ENCODE measurements at regions not wholly inside any gene's neighbourhood (a gene's known extent, or its start where the extent isn't known, plus 50 kb on each side); places are given as distances from the start of the nearest gene placed in this dataset.

GRCh38 chr12:92533280-92533890 lies 169.4 kb upstream of the PLEKHG7 start:
- peaks cover 21% of the 10 kb centered on the region for H3K4me1 Mint-ChIP-seq (ENCODE audit: low read depth)
- H3K36me3 Mint-ChIP-seq (ENCODE audit: low read depth), result no peaks in the 10 kb centered on the region
- peaks cover 2% of the 10 kb centered on the region for H3K9me3 Mint-ChIP-seq
- H3K4me3 Mint-ChIP-seq, result no peak overlapping the region
- H3K27ac Mint-ChIP-seq, result no peak overlapping the region
- DNase-seq, result no peak
- no peaks in the 10 kb centered on the region for H3K27me3 Mint-ChIP-seq

DNA sequence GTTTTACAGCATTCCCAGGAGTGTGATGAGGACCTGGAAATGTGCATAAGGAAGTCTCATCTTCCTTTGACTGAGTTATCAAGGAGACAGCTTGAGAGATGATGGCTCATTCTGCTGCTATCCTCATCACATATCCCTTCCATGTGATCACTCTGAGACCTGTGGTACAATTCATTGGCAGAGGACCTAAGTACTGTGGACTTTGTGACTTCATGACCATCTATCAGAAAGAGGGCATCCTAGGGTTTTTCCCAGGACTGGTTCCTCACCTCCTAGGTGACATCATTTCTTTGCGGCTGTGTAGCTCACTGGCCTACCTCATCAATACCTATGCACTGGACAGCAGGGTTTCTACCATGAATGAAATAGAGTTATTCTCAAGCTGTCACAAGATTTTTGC lies 172.1 kb upstream of the PLEKHG7 start:
- Mint-ChIP-seq H3K9me3 (peaks cover 2% of the 10 kb centered on the region), H3K27ac (no peak overlapping the region)

DNA sequence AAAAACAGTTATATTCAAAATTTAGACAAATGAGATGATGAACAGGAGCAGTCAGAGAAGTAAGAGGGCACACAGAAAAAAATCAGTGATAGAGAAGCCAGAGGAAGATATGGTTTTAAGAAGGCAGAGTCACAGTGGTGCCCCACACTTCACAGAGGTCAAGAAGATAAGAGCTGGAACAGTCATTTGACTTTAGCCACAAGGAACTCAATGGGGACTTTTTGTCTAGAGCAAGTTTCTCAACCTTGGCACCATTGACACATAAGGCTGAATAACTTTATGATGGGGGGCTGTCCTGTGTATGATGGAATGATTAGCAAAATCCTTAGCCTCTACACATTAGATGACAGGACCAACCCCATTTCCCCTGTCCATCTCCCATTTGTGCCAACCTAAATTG lies 172.8 kb upstream of the PLEKHG7 start:
- no peaks in the 10 kb centered on the region for H3K36me3 Mint-ChIP-seq (ENCODE audit: low read depth)
- no peaks in the 10 kb centered on the region for H3K27me3 Mint-ChIP-seq
- no peak for DNase-seq
- peaks cover 13% of the 10 kb centered on the region for H3K4me1 Mint-ChIP-seq (ENCODE audit: low read depth)
- no peak overlapping the region for H3K27ac Mint-ChIP-seq
- H3K4me3 Mint-ChIP-seq, result no peak overlapping the region
- peaks cover 2% of the 10 kb centered on the region for H3K9me3 Mint-ChIP-seq

More for the DNA sequence above, 172.1 kb upstream of the PLEKHG7 start:
- Mint-ChIP-seq H3K36me3 (ENCODE audit: low read depth) (no peaks in the 10 kb centered on the region), H3K4me1 (ENCODE audit: low read depth) (peaks cover 11% of the 10 kb centered on the region), H3K4me3 (no peak overlapping the region), H3K27me3 (no peaks in the 10 kb centered on the region)
- no peak for DNase-seq

- Mint-ChIP-seq H3K27ac (no peak overlapping the region), H3K4me1 (ENCODE audit: low read depth) (peaks cover 20% of the 10 kb centered on the region), H3K27me3 (no peaks in the 10 kb centered on the region), H3K4me3 (no peak overlapping the region), H3K36me3 (ENCODE audit: low read depth) (no peaks in the 10 kb centered on the region), H3K9me3 (peaks cover 8% of the 10 kb centered on the region)
- no peak for DNase-seq
Measured at GRCh38 chr12:92528586-92528985, 174.2 kb upstream of the PLEKHG7 start.

DNA sequence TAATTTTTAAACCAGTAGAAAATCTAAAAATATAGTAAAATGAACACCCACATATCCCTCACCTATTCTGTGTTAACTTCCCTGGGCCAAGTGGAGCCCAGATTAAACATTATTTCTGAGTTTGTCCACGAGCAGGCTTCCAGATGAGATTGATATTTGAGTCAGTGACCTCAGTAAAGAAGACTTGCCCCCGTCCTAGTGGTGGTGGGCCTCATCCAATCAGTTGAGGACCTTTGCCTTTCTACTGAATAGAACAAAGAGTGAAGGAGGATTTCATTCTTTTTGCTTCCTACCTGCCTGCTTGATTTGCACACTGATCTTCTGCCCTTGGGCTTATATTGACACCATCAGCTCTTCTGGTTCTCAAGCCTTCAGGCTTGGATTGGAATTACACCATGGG lies 174.7 kb upstream of the PLEKHG7 start:
- peaks cover 20% of the 10 kb centered on the region for H3K4me1 Mint-ChIP-seq (ENCODE audit: low read depth)
- no peak for DNase-seq
- H3K27ac Mint-ChIP-seq, result no peak overlapping the region
- no peaks in the 10 kb centered on the region for H3K36me3 Mint-ChIP-seq (ENCODE audit: low read depth)
- no peaks in the 10 kb centered on the region for H3K27me3 Mint-ChIP-seq
- H3K4me3 Mint-ChIP-seq, result no peak overlapping the region
- peaks cover 11% of the 10 kb centered on the region for H3K9me3 Mint-ChIP-seq

- H3K27ac Mint-ChIP-seq, result no peak overlapping the region
- no peaks in the 10 kb centered on the region for H3K36me3 Mint-ChIP-seq (ENCODE audit: low read depth)
- H3K4me1 Mint-ChIP-seq (ENCODE audit: low read depth), result peaks cover 23% of the 10 kb centered on the region
- no peaks in the 10 kb centered on the region for H3K27me3 Mint-ChIP-seq
- no peak overlapping the region for H3K4me3 Mint-ChIP-seq
- no peak for DNase-seq
- peaks cover 12% of the 10 kb centered on the region for H3K9me3 Mint-ChIP-seq
Measured at GRCh38 chr12:92524489-92524888, 178.3 kb upstream of the PLEKHG7 start.

DNA sequence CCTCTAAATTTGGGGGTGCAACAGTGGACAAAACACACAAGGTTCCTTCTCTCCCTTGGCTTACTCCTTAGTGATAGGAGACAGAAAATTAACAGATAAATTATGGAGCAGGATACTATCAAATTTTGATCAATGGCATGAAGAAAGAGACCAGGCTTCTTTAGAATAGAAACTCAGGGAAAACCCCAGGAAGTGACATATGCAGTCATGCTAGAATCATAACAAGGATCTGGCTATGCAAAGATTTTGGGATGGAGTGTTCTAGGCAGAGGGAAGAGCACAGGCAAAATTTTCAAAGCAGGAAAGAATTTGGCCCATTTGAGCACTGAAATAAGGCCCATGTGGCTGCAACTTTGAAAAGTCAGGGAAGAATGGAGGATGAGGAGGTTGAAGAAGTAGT lies 182.3 kb upstream of the PLEKHG7 start:
- no peaks in the 10 kb centered on the region for H3K27me3 Mint-ChIP-seq
- no peak for DNase-seq
- H3K4me3 Mint-ChIP-seq, result no peak overlapping the region
- H3K4me1 Mint-ChIP-seq (ENCODE audit: low read depth), result peaks cover 33% of the 10 kb centered on the region
- H3K27ac Mint-ChIP-seq, result no peak overlapping the region
- peaks cover 14% of the 10 kb centered on the region for H3K9me3 Mint-ChIP-seq
- no peaks in the 10 kb centered on the region for H3K36me3 Mint-ChIP-seq (ENCODE audit: low read depth)

GRCh38 chr12:92519284-92519683 lies 183.5 kb upstream of the PLEKHG7 start:
- peaks cover 14% of the 10 kb centered on the region for H3K9me3 Mint-ChIP-seq
- H3K27me3 Mint-ChIP-seq, result no peaks in the 10 kb centered on the region
- peaks cover 33% of the 10 kb centered on the region for H3K4me1 Mint-ChIP-seq (ENCODE audit: low read depth)
- no peak overlapping the region for H3K4me3 Mint-ChIP-seq
- H3K27ac Mint-ChIP-seq, result no peak overlapping the region
- no peaks in the 10 kb centered on the region for H3K36me3 Mint-ChIP-seq (ENCODE audit: low read depth)
- no peak for DNase-seq

DNA sequence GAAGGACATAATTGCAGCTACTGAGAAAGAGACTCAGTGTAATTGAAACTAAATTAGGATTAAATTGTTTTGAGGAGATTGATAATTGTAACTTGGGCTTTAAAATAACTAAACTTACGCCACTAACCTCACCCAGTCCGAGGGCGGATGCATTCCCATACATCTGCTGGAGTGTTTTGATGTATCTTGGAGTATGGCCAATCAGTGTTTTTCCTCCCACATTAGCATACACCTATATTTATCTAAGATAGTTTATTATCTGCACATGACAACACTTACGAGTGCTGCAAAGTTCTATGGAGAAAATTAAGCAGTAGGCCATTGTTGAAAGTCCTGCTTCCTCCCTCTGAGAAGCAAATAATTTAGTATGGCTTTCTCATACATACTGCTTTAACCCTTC lies 184.7 kb upstream of the PLEKHG7 start:
- Mint-ChIP-seq H3K27ac (no peak overlapping the region), H3K36me3 (ENCODE audit: low read depth) (no peaks in the 10 kb centered on the region), H3K9me3 (peaks cover 10% of the 10 kb centered on the region), H3K4me1 (ENCODE audit: low read depth) (peaks cover 31% of the 10 kb centered on the region), H3K4me3 (no peak overlapping the region), H3K27me3 (no peaks in the 10 kb centered on the region)
- no peak for DNase-seq

DNA sequence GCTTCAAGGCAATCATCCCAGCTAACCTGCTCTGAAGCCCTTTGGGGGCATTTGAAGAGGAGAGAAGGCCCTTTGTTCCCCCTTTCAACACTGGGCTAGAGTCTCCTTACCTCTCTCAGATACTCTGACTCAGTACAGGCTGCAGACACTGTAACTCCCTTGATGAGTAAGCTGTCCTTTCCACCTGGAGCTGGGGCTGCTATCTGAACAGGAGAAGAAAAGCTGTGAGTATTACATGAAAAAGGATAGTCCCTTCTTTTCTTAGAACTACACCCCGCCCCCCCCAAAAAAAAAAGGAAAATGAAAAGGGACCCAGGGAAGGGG lies 186.6 kb upstream of the PLEKHG7 start:
- no peaks in the 10 kb centered on the region for H3K36me3 Mint-ChIP-seq (ENCODE audit: low read depth)
- no peak for DNase-seq
- peak overlapping the region; percentile 33 for H3K4me3 Mint-ChIP-seq

GRCh38 chr12:92513231-92513730 lies 189.5 kb upstream of the PLEKHG7 start:
- Mint-ChIP-seq H3K36me3 (ENCODE audit: low read depth) (no peaks in the 10 kb centered on the region), H3K4me3 (no peak overlapping the region), H3K27ac (no peak overlapping the region), H3K9me3 (peaks cover 11% of the 10 kb centered on the region), H3K27me3 (no peaks in the 10 kb centered on the region), H3K4me1 (ENCODE audit: low read depth) (peaks cover 23% of the 10 kb centered on the region)
- no peak for DNase-seq

More for the DNA sequence above, 186.6 kb upstream of the PLEKHG7 start:
- Mint-ChIP-seq H3K27ac (peak overlapping the region; percentile 84), H3K27me3 (no peaks in the 10 kb centered on the region), H3K9me3 (peaks cover 10% of the 10 kb centered on the region), H3K4me1 (ENCODE audit: low read depth) (peaks cover 31% of the 10 kb centered on the region)

DNA sequence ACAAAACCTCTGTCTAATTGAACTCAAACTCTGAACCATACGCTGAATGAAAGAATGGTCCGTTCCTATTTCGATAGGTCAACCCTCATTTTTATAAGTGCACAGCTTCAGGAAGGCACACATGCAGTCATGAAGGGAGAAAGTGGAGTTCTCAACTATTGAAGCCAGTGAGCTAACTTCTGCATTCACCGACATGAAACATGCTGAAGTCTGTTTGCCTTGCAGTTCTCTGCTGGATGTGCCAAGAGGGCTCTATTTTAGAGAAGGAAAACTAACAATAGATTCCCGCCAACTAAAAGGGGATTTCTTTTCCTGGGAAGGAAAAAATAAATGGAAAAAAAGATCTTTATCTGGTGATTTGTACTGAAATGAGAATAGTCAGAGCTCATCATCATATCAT lies 191.0 kb upstream of the PLEKHG7 start:
- Mint-ChIP-seq H3K9me3 (peaks cover 11% of the 10 kb centered on the region), H3K36me3 (ENCODE audit: low read depth) (no peaks in the 10 kb centered on the region), H3K27ac (no peak overlapping the region), H3K4me3 (no peak overlapping the region), H3K27me3 (no peaks in the 10 kb centered on the region), H3K4me1 (ENCODE audit: low read depth) (peaks cover 27% of the 10 kb centered on the region)
- DNase-seq, result no peak

DNA sequence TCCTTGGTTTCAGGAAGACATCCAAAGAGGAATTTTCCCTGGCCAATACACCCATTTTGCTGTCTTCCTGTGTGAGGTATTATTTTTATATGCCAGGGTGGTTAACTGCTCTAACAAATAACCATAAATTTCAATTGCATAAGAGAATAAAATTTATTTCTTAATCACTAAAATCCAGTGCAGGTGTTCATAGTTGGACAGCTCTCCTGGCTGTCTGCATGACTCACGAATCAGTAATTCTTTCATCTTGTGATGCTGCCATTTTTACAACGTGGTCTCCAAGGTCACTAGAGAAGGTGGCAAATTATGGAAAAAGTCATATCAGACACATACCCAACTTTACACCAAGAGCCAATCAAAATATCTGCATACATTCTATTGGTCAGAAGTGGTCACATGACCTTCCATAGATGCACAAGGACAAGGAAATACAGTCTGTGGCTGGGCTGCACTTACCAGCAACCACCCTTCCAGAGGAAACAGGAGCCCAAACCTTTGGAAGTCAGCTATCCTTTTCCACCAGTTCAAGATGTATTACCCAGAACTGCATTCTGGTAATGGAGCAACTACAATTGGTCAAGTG lies 193.5 kb upstream of the PLEKHG7 start:
- no peak for DNase-seq
- H3K4me3 Mint-ChIP-seq, result no peak overlapping the region
- H3K4me1 Mint-ChIP-seq (ENCODE audit: low read depth), result peaks cover 37% of the 10 kb centered on the region
- no peaks in the 10 kb centered on the region for H3K27me3 Mint-ChIP-seq
- peaks cover 11% of the 10 kb centered on the region for H3K9me3 Mint-ChIP-seq
- no peaks in the 10 kb centered on the region for H3K36me3 Mint-ChIP-seq (ENCODE audit: low read depth)
- H3K27ac Mint-ChIP-seq, result no peak overlapping the region

- no peaks in the 10 kb centered on the region for H3K36me3 Mint-ChIP-seq (ENCODE audit: low read depth)
- no peak overlapping the region for H3K4me3 Mint-ChIP-seq
- H3K27me3 Mint-ChIP-seq, result no peaks in the 10 kb centered on the region
- peaks cover 60% of the 10 kb centered on the region for H3K4me1 Mint-ChIP-seq (ENCODE audit: low read depth)
- no peak for DNase-seq
- peaks cover 7% of the 10 kb centered on the region for H3K9me3 Mint-ChIP-seq
- peak overlapping the region; percentile 95 for H3K27ac Mint-ChIP-seq
Measured at GRCh38 chr12:92506891-92507290, 195.9 kb upstream of the PLEKHG7 start.

GRCh38 chr12:92506460-92506859 lies 196.3 kb upstream of the PLEKHG7 start:
- peaks cover 64% of the 10 kb centered on the region for H3K4me1 Mint-ChIP-seq (ENCODE audit: low read depth)
- no peaks in the 10 kb centered on the region for H3K36me3 Mint-ChIP-seq (ENCODE audit: low read depth)
- no peaks in the 10 kb centered on the region for H3K27me3 Mint-ChIP-seq
- no peak for DNase-seq
- H3K9me3 Mint-ChIP-seq, result peaks cover 7% of the 10 kb centered on the region
- peak overlapping the region; percentile 95 for H3K27ac Mint-ChIP-seq
- H3K4me3 Mint-ChIP-seq, result peak overlapping the region; percentile 70

All from activated T-cell treated with anti-CD3 and anti-CD28 coated beads, Interleukin-2, amount 50 U/mL, for 24 hours (primary cell).